NOMO-1 treated with DMSO at 0.1 percent for 48 hours (cell line): ENCODE measurements at regions not wholly inside any gene's neighbourhood (a gene's known extent, or its start where the extent isn't known, plus 50 kb on each side); places are given as distances from the start of the nearest gene placed in this dataset.

Source experiments
- DNase-seq: peaks from one replicate; lab custom pipeline; 2025; ENCODE audit not compliant: unreplicated experiment; lab: John Stamatoyannopoulos, UW

DNA sequence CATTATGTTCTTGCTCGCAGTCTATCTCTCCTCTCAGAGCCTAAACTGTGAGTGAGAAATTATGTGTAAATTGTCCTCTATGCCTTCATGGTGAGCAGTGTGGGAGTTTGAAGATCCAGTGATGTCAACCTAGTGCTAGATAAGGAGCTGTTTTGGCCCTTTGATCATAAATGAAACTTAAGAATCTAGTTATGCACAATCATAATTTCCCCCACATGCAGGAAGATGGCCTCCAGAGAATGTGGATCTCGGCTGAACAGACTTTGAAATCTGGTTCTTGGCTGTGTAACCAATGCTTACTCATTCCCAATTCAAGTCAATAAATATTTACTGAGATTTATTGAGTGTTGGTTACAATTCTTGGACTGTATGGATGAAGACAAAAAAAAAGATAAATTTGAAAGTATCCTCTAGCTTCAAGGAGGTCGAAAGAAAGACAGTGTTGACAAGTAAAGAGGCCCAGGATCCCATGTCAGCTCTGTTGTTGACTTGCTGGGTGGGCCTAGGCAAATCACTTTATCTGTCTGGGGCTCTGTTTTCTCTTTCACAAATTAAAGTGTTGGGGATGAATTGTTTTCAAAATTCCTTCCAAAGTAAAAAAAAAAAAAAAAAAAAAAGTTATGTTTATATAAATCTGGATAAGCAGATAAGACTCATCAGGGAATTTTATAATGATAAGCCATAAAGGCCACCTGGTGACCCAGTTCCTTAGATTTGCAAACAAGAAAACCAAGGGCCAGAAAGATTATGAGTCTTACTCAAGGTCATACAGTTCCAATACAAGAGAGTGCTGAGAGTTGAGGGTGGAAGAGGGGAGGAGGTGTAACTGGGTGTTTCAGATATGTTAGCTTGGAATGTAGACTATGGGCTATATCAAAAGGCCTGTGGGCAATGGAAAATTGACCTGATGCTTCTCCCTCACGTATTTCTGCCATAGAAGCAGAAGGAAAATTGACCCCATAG lies 969.9 kb downstream of the KCNMA1 start:
- DNase-seq: no peak

GRCh38 chr10:76666891-76667290 lies 970.7 kb downstream of the KCNMA1 start:
- no peak for DNase-seq

GRCh38 chr10:76665029-76665428 lies 972.6 kb downstream of the KCNMA1 start:
- peak; percentile 0 for DNase-seq

GRCh38 chr10:76657337-76658012 lies 980.1 kb downstream of the KCNMA1 start:
- DNase-seq: no peak

GRCh38 chr10:76651154-76651553 lies 986.5 kb downstream of the KCNMA1 start:
- no peak for DNase-seq

- DNase-seq: no peak
Measured at GRCh38 chr10:76649723-76650127, 987.9 kb downstream of the KCNMA1 start.

GRCh38 chr10:76649254-76649653 lies 988.4 kb downstream of the KCNMA1 start:
- DNase-seq: no peak

- no peak for DNase-seq
Measured at GRCh38 chr10:76647301-76647700, 990.3 kb downstream of the KCNMA1 start.

DNA sequence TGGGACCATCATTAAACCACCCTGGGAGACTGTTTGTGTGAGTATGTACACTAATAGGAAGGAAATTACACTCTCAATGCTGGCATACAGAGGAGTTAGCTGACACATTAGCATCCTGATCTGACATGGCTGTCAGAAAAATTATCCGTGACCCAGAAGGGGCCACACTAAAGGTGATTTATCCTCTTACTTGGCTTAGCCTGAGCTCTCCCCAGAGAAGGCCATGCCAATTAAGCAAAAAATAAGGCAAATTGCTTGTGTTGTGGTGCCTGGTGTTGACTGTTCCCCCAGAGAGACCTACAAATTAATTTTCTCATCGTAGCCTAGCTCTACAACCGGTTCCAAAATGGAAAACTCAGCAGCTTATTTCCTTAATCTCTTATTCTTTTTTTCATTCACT lies 992.3 kb downstream of the KCNMA1 start:
- no peak for DNase-seq

GRCh38 chr10:76644476-76644875 lies 993.1 kb downstream of the KCNMA1 start:
- DNase-seq: no peak

DNA sequence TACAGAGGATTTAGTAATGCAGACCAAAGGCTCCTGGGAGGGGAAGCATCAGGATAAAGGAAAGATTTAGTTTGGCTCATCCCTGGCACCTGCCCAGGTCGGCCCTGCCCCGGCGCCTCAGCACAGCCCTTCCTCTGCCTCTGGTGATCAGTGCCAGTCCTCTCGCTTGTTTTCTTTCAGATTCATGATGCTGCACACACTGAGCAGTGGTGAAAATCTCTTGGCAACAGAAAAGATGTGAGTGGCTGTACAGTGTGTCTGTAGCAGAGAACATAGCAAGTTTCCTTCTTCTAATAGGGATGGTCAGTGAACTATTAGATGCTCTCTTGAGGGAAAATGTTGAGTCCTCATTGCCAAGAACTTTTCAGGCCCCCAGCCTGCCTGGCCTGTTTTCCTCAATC lies 994.1 kb downstream of the KCNMA1 start:
- DNase-seq: no peak

- no peak for DNase-seq
Measured at GRCh38 chr10:76642358-76642757, 995.2 kb downstream of the KCNMA1 start.

DNA sequence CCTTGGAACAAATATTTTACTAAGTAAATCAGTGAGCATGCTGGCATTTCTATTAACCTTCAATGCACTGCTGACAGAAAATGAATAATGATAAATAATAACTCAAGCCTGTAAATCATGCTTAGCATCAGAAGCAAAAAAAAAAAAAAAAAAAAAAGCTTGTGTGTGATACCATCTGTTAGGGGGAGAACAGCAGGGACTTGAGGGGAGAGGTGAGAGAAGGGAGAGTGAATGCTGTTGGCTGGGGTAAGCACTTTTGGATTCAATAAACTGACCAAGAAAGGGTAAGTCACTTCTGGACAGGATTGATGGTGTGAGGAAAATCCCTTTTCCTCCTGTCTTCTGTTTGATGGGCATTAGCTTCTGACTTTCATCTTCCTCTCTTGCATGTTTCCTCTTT lies 996.4 kb downstream of the KCNMA1 start:
- DNase-seq: no peak

DNA sequence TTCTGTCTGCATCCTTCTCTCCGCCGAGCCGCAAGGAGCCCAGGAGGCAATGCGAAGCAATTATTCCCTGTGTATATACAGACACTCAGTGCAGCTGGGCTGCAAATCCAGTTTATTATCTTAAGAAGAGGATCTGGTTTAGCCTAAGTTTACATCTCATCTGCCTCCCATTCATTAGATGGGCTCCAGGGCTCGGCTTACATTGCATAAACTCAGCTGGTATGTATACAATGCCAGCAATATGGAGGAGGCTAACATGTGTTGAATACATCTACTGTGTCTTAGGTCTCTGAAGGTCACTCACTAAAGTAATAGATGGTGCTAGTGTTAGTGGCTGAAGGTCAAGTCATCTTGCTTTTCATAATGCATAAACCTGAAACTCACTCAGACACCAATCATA lies 996.8 kb downstream of the KCNMA1 start:
- no peak for DNase-seq

GRCh38 chr10:76632767-76633051 lies 1004.9 kb downstream of the KCNMA1 start:
- DNase-seq: peak; percentile 32

- no peak for DNase-seq
Measured at GRCh38 chr10:76631884-76632766, 1005.5 kb downstream of the KCNMA1 start.

DNA sequence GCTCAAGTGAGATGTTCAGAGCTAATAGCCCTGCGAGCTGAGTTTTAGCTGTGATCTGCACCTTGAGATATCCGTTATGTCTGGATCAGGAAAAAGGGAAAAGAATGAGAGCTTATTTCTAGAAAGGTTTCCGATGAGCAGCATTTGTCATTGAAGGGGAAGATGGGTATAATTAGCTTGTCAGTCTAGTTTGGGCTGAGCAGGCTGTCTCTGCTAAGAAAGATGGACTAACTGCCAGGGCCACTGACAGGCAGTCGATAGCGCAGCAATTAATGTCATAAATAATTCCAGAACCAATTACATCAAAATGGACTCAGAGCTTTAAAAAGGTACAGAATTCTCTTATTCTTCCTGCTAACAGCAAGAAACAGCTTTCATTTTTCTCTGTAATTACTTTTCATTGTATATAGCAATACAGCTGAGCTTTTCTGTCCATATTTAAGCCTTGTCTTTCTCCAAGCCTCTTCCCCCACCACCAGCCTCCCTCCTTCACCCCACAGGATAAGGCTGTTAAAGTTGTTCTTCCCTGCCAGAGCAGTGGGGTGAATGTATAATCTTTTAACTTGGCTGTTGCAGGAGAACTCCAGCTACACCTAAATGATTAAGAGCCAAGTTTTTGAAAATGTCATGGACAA lies 1006.5 kb downstream of the KCNMA1 start:
- no peak for DNase-seq

GRCh38 chr10:76628801-76629200 lies 1008.8 kb downstream of the KCNMA1 start:
- no peak for DNase-seq

GRCh38 chr10:76626386-76626785 lies 1011.2 kb downstream of the KCNMA1 start:
- no peak for DNase-seq

DNA sequence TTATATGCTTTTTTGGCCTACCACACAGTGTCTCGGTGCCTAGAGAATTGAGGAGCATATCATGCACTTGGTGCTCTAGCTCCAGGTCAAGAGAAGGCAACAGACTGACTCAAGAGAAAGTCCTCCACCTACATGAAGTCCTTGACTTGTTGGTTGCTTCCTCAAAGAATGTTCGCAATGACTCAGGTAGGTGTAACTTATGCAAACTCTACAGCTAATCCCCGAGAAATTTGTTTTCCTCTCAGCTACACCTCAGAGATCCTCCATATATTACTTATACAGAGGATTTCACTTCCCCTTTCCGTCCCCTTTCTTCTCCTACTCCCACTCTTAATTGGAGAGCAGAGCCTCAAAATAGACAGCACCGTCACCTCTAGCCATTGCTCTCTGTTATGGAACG lies 1013.1 kb downstream of the KCNMA1 start:
- peak; percentile 81 for DNase-seq
